ENCODE measurements at regions not wholly inside any gene's neighbourhood (a gene's known extent, or its start where the extent isn't known, plus 50 kb on each side); places are given as distances from the start of the nearest gene placed in this dataset.
"Not testable (repeated sequence)": the region's sequence is repeated elsewhere in the genome, so short reads cannot be mapped to it uniquely, and the experiment has no call there.

DNA sequence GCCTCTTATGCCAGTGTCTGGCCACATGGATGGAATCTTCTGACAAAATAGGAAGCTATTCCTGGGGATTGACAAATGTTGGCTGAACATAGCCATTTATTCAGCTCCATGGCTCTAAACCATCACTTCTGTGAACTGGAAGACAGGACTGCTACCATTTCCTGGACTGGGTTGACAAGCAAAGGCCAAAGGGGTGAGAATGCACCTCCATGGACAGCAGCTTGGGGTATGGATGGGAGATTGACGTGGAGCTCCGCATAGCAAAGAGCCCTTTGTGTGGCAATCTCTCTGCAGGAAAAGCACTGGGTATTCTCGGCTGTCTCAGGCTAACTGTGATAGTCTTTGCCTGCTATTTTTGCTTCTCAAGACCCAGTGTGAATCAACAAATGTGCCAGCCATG is 223.0 kb upstream of the EGLN3 start:
- DNase-seq (ENCODE audit: low read depth) = no peak

GRCh38 chr14:34172550-34173368 is 221.9 kb upstream of the EGLN3 start:
- DNase-seq (ENCODE audit: low read depth) = no peak

DNA sequence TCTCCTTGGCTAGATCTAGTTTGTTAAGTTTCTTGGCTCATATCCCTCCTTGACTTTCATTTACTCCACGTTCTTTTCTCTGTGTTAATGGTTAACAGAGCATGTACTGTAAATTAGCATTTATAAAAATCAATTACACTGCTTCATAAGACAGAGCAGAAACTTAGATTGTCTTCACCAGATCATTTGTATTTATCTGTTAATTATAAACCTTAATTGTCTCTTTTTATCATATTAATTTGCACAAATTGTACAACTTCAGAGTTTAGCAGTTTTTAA is 221.2 kb upstream of the EGLN3 start:
- DNase-seq (ENCODE audit: low read depth) = no peak

- no peak for DNase-seq (ENCODE audit: low read depth)
Measured at GRCh38 chr14:34171431-34172172, 220.7 kb upstream of the EGLN3 start.

- no peak for DNase-seq (ENCODE audit: low read depth)
Measured at GRCh38 chr14:34170882-34171281, 220.0 kb upstream of the EGLN3 start.

DNA sequence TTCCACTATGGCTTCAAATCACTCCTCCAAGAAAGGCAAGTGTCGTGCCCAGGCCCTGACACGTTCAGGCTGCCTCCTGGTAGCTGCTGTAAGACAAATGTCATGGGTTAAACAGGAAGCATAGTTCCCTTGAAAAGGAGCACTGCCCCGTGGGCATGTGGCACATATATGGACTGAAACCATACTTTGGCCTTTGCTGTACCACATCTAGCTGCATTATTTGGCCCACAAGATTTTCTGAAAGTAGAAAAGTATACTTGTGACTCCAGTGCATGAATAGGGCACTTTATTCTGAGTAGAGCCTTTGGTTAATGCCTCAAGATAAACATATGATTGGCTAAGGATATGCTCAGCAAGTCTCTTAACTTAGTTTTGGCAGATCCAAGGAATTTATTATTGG is 218.7 kb upstream of the EGLN3 start:
- DNase-seq (ENCODE audit: low read depth) = no peak

GRCh38 chr14:34168656-34169055 is 217.8 kb upstream of the EGLN3 start:
- DNase-seq (ENCODE audit: low read depth) = no peak

- no peak for DNase-seq (ENCODE audit: low read depth)
Measured at GRCh38 chr14:34165847-34166350, 215.0 kb upstream of the EGLN3 start.

GRCh38 chr14:34164162-34164864 is 213.4 kb upstream of the EGLN3 start:
- no peak for DNase-seq (ENCODE audit: low read depth)

DNA sequence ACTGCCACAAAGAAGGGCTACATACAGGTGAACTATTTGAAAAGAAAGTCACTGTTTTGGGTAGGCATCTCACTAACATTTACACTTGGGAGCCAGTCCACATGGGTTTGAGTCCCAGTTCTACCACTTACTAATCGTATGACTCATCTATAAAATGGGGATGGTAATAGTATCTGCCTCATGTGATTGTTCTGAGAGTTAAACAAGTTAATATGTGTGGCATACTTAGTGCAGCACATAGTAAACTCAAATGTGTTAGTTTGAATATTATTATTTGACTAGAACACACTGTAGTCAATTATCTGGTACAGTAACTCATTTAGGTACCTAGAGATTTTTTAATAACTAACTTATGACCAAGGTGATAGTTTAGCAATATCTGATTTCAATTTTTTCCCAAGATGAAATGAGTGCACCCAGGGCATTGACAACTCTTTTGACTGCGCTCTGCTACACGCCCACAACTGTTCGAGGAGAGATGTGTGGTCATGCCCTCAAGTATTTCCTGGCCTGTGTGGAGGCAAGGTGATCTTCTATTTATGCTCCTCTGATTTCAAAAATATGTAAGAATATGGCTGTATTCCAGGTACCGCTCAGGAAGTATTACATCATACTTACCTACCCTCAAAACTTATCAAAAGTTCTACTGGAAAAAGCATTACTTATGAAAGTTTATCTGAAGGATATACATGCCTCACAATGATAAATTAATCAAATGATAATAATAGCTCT is 210.6 kb upstream of the EGLN3 start:
- no peak for DNase-seq (ENCODE audit: low read depth)

GRCh38 chr14:34160619-34161018 is 209.7 kb upstream of the EGLN3 start:
- no peak for DNase-seq (ENCODE audit: low read depth)

DNA sequence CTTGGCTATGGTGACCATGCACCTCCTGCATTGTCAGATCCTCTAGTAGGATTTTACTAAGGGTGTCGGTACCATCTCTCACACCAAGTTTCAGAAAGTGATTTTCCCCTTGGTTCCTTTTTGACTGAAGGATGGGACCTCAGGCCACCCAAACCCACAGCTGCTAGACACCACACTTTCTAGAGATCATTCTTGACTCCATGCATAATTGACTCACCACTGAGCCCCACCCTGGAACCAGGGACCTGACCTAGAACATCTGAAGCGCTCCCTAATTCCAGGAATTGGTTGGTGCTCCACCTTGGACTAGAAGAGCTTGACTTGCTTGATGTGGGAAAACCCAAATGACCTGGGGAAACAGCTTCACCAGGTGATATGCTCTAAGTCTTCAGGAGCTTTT is 206.8 kb upstream of the EGLN3 start:
- DNase-seq (ENCODE audit: low read depth) = no peak

DNA sequence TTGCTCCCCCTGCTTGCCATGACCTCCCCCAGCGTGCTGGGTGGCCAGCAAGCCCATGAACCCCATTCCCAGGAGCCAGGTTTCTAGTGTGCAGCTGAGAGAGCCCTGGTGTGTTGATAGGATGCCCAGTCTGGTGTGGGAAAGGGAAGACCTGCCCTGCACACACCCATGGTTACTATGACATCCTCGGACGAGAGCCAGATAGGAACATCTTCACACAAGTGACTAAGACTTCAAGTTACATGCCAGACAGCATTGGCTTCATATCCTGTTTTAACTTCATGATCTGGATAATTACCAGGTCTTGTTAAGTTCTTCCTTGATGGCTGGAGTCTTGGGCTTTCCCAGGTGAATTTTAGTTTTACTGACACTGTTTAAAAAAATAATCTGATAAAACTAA is 196.6 kb upstream of the EGLN3 start:
- no peak for DNase-seq (ENCODE audit: low read depth)

- not testable (repeated sequence) for DNase-seq (ENCODE audit: low read depth)
Measured at GRCh38 chr14:34140127-34140526, 189.3 kb upstream of the EGLN3 start.

GRCh38 chr14:34139160-34140121 is 188.6 kb upstream of the EGLN3 start:
- not testable (repeated sequence) for DNase-seq (ENCODE audit: low read depth)

GRCh38 chr14:34138175-34138574 is 187.3 kb upstream of the EGLN3 start:
- DNase-seq (ENCODE audit: low read depth) = no peak

- DNase-seq (ENCODE audit: low read depth) = no peak
Measured at GRCh38 chr14:34137001-34137745, 186.3 kb upstream of the EGLN3 start.

DNA sequence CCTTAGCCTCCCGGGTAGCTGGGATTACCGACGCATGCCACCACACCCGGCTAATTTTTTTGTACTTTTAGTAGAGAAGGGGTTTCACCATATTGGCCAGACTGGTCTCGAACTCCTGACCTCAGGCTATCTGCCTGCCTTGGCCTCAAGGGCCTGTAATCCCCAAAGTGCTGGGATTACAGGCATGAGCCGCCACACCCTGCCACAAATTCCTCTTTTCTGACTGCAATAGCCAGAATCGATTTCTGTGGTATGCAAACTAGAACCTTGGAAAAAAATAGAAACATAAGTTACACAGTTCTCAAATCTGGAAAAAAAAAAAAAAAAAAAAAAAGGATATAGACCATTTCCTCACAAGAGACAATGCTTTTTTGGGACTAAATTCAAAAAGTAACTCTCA is 184.6 kb upstream of the EGLN3 start:
- no peak for DNase-seq (ENCODE audit: low read depth)

DNA sequence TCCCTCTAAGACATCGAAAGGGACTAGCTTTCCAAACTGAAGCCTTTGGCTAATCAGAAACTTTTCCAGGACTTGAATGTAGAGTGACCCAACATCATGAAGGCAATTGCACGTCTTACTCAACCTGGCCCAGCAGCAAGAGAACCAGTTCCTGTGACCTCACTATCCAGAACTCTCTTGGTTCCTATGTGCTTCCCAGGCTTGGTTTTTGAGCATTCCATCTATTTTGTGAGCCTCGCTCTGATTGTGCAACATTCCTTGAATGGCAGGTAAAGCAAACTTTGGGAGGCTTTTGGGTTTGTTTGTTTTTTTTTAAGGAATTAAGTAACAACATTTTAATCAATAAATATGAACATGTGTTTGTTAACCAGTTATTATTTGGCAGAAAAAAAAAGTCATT is 183.6 kb upstream of the EGLN3 start:
- no peak for DNase-seq (ENCODE audit: low read depth)

GRCh38 chr14:34129927-34130552 is 179.2 kb upstream of the EGLN3 start:
- no peak for DNase-seq (ENCODE audit: low read depth)
